NT2/D1 (cell line): ENCODE measurements at regions not wholly inside any gene's neighbourhood (a gene's known extent, or its start where the extent isn't known, plus 50 kb on each side); places are given as distances from the start of the nearest gene placed in this dataset.

Source experiments
- YY1 ChIP-seq: IDR thresholded peaks from 2 replicates; pipeline ENCODE4 v1.6.1; 2011; ENCODE audit not compliant: insufficient read length, insufficient read depth
- ZNF274 ChIP-seq: IDR thresholded peaks from 2 replicates; pipeline ENCODE4 v1.6.1; 2011; ENCODE audit warnings: mild to moderate bottlenecking, low read depth, low read length

- TF ChIP-seq YY1 (no peak), ZNF274 (no peak)
Measured at GRCh38 chr2:48032765-48033164, 126.5 kb upstream of the FBXO11 start.
